ENCODE measurements at regions not wholly inside any gene's neighbourhood (a gene's known extent, or its start where the extent isn't known, plus 50 kb on each side); places are given as distances from the start of the nearest gene placed in this dataset.

DNA sequence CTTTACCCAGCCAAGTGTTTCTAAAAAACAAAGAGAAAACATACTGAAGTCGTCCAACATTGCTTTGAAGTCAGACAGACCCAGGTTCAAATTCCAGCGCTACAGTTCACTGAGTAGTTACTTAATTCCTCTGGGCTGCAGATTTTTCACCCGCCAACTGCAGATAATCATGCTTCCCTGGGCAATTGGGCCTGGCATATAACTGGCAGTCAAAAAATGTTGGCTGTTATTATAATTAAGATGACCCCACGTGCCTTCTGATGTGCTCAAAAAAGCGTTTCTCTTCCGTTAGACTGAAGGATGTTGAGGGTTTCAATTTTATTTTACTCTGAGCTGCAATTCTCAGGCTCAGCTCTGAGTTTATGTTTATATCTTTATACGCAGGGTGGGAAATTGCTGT, 156.1 kb upstream of the CITED2 start:
- no peak overlapping the region for H2AFZ ChIP-seq (ENCODE audit: low read depth, low read length, severe bottlenecking)
- no peak for TF ChIP-seq EZH2phosphoT487 (conservative IDR thresholded peaks at IDR 0.05; ENCODE audit: low read length)
- TF ChIP-seq, protein P1, sequence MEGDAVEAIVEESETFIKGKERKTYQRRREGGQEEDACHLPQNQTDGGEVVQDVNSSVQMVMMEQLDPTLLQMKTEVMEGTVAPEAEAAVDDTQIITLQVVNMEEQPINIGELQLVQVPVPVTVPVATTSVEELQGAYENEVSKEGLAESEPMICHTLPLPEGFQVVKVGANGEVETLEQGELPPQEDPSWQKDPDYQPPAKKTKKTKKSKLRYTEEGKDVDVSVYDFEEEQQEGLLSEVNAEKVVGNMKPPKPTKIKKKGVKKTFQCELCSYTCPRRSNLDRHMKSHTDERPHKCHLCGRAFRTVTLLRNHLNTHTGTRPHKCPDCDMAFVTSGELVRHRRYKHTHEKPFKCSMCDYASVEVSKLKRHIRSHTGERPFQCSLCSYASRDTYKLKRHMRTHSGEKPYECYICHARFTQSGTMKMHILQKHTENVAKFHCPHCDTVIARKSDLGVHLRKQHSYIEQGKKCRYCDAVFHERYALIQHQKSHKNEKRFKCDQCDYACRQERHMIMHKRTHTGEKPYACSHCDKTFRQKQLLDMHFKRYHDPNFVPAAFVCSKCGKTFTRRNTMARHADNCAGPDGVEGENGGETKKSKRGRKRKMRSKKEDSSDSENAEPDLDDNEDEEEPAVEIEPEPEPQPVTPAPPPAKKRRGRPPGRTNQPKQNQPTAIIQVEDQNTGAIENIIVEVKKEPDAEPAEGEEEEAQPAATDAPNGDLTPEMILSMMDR (IDR thresholded peaks at IDR 0.05; ENCODE audit: insufficient read depth, low read length, poor library complexity, severe bottlenecking) = no peak
- H3K9me3 ChIP-seq (ENCODE audit: insufficient read depth, low read length) = no peaks in the 10 kb centered on the region
- H3K9ac ChIP-seq (ENCODE audit: low read length) = no peak overlapping the region
- H3K27ac ChIP-seq (ENCODE audit: low read depth, low read length) = no peak overlapping the region
- H3F3A ChIP-seq (ENCODE audit: insufficient read depth) = no peaks in the 10 kb centered on the region
- H3K27me3 ChIP-seq (ENCODE audit: low read length) = no peaks in the 10 kb centered on the region
- H3K4me3 ChIP-seq (ENCODE audit: insufficient read depth, low read length, poor library complexity, severe bottlenecking) = no peak overlapping the region
- H3K4me2 ChIP-seq (ENCODE audit: low read depth, low read length, poor library complexity, severe bottlenecking) = no peak overlapping the region
- H3K36me3 ChIP-seq (ENCODE audit: low read length) = no peaks in the 10 kb centered on the region
- no peaks in the 10 kb centered on the region for H4K20me1 ChIP-seq (ENCODE audit: low read depth, low read length)
- H3K79me2 ChIP-seq (ENCODE audit: insufficient read depth, low read length) = no peaks in the 10 kb centered on the region
- H3K9me2 ChIP-seq (replicated peaks; ENCODE audit: insufficient read depth, low read length) = no peaks in the 10 kb centered on the region

DNA sequence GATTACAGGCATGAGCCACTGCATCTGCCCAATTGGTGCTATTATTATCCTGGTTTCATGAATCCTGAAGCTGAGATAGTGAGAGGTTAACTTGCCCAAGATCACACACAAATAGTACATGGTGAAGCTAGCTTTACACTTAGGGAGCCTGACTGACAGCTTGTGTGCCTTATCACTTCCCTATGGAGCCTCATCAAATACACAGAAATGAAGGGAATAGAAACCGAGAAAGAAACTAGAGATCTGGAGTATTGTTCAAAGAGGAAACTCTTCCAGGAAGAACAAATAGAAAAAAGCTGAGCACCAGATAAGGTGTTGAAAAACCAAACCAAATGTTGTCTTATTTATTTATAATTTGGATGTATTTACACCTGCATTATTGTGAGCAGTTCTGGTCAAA, 155.0 kb upstream of the CITED2 start:
- Histone ChIP-seq H3K9ac (ENCODE audit: low read length) (no peak overlapping the region), H3F3A (ENCODE audit: insufficient read depth) (no peaks in the 10 kb centered on the region), H3K4me2 (ENCODE audit: low read depth, low read length, poor library complexity, severe bottlenecking) (no peak overlapping the region), H3K9me2 (replicated peaks; ENCODE audit: insufficient read depth, low read length) (no peaks in the 10 kb centered on the region), H3K79me2 (ENCODE audit: insufficient read depth, low read length) (no peaks in the 10 kb centered on the region), H3K4me3 (ENCODE audit: insufficient read depth, low read length, poor library complexity, severe bottlenecking) (no peak overlapping the region), H3K36me3 (ENCODE audit: low read length) (no peaks in the 10 kb centered on the region), H2AFZ (ENCODE audit: low read depth, low read length, severe bottlenecking) (no peak overlapping the region), H3K27me3 (ENCODE audit: low read length) (no peaks in the 10 kb centered on the region), H3K27ac (ENCODE audit: low read depth, low read length) (no peak overlapping the region), H4K20me1 (ENCODE audit: low read depth, low read length) (no peaks in the 10 kb centered on the region), H3K9me3 (ENCODE audit: insufficient read depth, low read length) (no peaks in the 10 kb centered on the region)
- TF ChIP-seq, protein P1 (IDR thresholded peaks at IDR 0.05; ENCODE audit: insufficient read depth, low read length, poor library complexity, severe bottlenecking) = no peak
- TF ChIP-seq EZH2phosphoT487 (conservative IDR thresholded peaks at IDR 0.05; ENCODE audit: low read length) = no peak

DNA sequence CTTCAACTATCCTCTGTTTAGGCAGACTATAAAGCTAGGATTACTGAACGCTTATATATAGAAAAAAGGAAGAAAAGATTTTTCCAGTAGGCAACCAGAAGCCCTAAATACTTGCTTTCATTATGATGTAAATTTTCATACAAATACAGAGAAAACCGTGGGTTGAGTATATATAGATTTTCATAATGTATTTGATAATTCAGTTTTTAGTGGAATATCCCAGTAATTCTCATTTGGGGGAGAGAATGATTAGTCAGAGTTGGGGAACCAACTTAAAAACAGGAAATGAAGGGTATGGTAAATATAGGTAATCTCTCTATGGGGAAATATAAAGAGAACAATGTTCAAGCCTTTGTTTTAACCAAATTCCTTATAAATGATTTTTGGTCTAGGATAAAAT, 154.0 kb upstream of the CITED2 start:
- Histone ChIP-seq H3K27ac (ENCODE audit: low read depth, low read length) (no peak overlapping the region), H3K9ac (ENCODE audit: low read length) (no peak overlapping the region), H2AFZ (ENCODE audit: low read depth, low read length, severe bottlenecking) (no peak overlapping the region), H3K4me2 (ENCODE audit: low read depth, low read length, poor library complexity, severe bottlenecking) (no peak overlapping the region), H4K20me1 (ENCODE audit: low read depth, low read length) (no peaks in the 10 kb centered on the region), H3K9me3 (ENCODE audit: insufficient read depth, low read length) (no peaks in the 10 kb centered on the region), H3K79me2 (ENCODE audit: insufficient read depth, low read length) (no peaks in the 10 kb centered on the region), H3F3A (ENCODE audit: insufficient read depth) (no peaks in the 10 kb centered on the region), H3K4me3 (ENCODE audit: insufficient read depth, low read length, poor library complexity, severe bottlenecking) (no peak overlapping the region), H3K36me3 (ENCODE audit: low read length) (no peaks in the 10 kb centered on the region), H3K27me3 (ENCODE audit: low read length) (no peaks in the 10 kb centered on the region), H3K9me2 (replicated peaks; ENCODE audit: insufficient read depth, low read length) (no peaks in the 10 kb centered on the region)
- TF ChIP-seq EZH2phosphoT487 (conservative IDR thresholded peaks at IDR 0.05; ENCODE audit: low read length) = no peak
- TF ChIP-seq, protein P1 (IDR thresholded peaks at IDR 0.05; ENCODE audit: insufficient read depth, low read length, poor library complexity, severe bottlenecking) = no peak
